Body of pancreas (tissue), 4 donors: ENCODE measurements at regions not wholly inside any gene's neighbourhood (a gene's known extent, or its start where the extent isn't known, plus 50 kb on each side); places are given as distances from the start of the nearest gene placed in this dataset.
"Not testable (repeated sequence)": the region's sequence is repeated elsewhere in the genome, so short reads cannot be mapped to it uniquely, and the experiment has no call there.

Experiments
- ATAC-seq: fragments of 150-250 bp; one replicate; pipeline ENCODE4 v1.9.1; 2016
- DNase-seq, 4 donors: peaks; one replicate each; pipeline ENCODE4 v3.0.0-alpha.2; 2019
- H3K27ac ChIP-seq, 4 donors: fragments of 200-600 bp; sonication (generic); 1 replicate in 3 of 4; 2 replicates in 1 of 4; pipeline versions ENCODE4 v1.5.1 to v1.6.1; 2016 to 2019; ENCODE audit warnings: mild to moderate bottlenecking in 1 of 4, mixed read lengths in 1 of 4, moderate library complexity in 1 of 4
- H3K27me3 ChIP-seq, 2 donors: fragments of 200-600 bp; sonication (generic); one replicate each; pipeline ENCODE4 v1.6.0; 2016; ENCODE audit warnings: mild to moderate bottlenecking in 1 of 2
- H3K36me3 ChIP-seq, 2 donors: fragments of 200-600 bp; sonication (generic); replicated peaks in 1 of 2; 2 replicates each; pipeline ENCODE4 v1.5.1; 2016; ENCODE audit warnings: low read depth in 2 of 2; ENCODE audit not compliant: insufficient read depth in 1 of 2
- H3K4me1 ChIP-seq: fragments of 200-600 bp; sonication (generic); one replicate; pipeline ENCODE4 v1.6.0; 2016
- H3K4me3 ChIP-seq, 2 donors: fragments of 200-600 bp; sonication (generic); 1 replicate in 1 of 2; 2 replicates in 1 of 2; pipeline ENCODE4 v1.5.1; 2016 to 2019
- H3K9me3 ChIP-seq, 3 donors: fragments of 200-600 bp; sonication (generic); 1 replicate in 2 of 3; 2 replicates in 1 of 3; pipeline ENCODE4 v1.5.1; 2016
- CTCF ChIP-seq, 7 experiments: fragments of 450-650 bp in 4 of 7; fragments of 200-600 bp in 3 of 7; sonication (generic) in 3 of 7; IDR thresholded peaks; one replicate each; pipeline ENCODE4 v1.5.1; 2016 to 2019; ENCODE audit warnings: antibody characterized with exemption in 7 of 7
- POLR2A ChIP-seq, 3 donors: fragments of 450-650 bp; IDR thresholded peaks; one replicate each; pipeline ENCODE4 v1.6.1; 2016; ENCODE audit warnings: antibody characterized with exemption in 3 of 3, mild to moderate bottlenecking in 2 of 3
- WGBS, 2 donors: methylation state at CpG; one replicate each; pipeline ENCODE4 v1.1.5; 2017; 5-methylcytosine and 5-hydroxymethylcytosine counted together
- intact Hi-C: fragments of 100-400 bp; cut with DNase I; formaldehyde crosslinking; loops from one replicate; pipeline ENCODE4 v1.15.1; 2023

GRCh38 chrX:153266140-153266539, 55.4 kb downstream of the PNMA6F start:
- DNase-seq, H3K9me3 ChIP-seq, H3K27me3 ChIP-seq, ATAC-seq, intact Hi-C loops, H3K4me1 ChIP-seq, H3K4me3 ChIP-seq, H3K27ac ChIP-seq, H3K36me3 ChIP-seq: not testable (repeated sequence)
- 100% methylated on average over 1 to 3 of the region's 16 CpGs for WGBS, 2 donors

- no CpG with 5 or more reads among the region's 4 CpGs for WGBS, 2 donors
- ATAC-seq: peak; percentile 66
- H3K36me3 ChIP-seq, H3K4me3 ChIP-seq, DNase-seq, H3K9me3 ChIP-seq, H3K4me1 ChIP-seq, H3K27ac ChIP-seq, intact Hi-C loops, H3K27me3 ChIP-seq: not testable (repeated sequence)
These were observed 61.1 kb downstream of the PNMA6F start for GRCh38 chrX:153260468-153260867.

GRCh38 chrX:153253239-153253638, 68.3 kb downstream of the PNMA6F start:
- H3K4me3 ChIP-seq, H3K4me1 ChIP-seq, ATAC-seq, H3K9me3 ChIP-seq, H3K36me3 ChIP-seq, DNase-seq, intact Hi-C loops, H3K27ac ChIP-seq, H3K27me3 ChIP-seq: not testable (repeated sequence)
- no CpG with 5 or more reads among the region's 7 CpGs for WGBS, 2 donors

GRCh38 chrX:153252378-153253129, 69.0 kb downstream of the PNMA6F start:
- intact Hi-C loops, H3K4me1 ChIP-seq, H3K4me3 ChIP-seq, H3K36me3 ChIP-seq, ATAC-seq, H3K27me3 ChIP-seq, DNase-seq, H3K27ac ChIP-seq, H3K9me3 ChIP-seq: not testable (repeated sequence)
- WGBS, 2 donors: no CpG with 5 or more reads among the region's 20 CpGs

- H3K4me3 ChIP-seq, H3K27ac ChIP-seq, H3K4me1 ChIP-seq, H3K27me3 ChIP-seq, intact Hi-C loops, H3K9me3 ChIP-seq, DNase-seq, ATAC-seq, H3K36me3 ChIP-seq: not testable (repeated sequence)
- 73% methylated on average over 3 of the region's 12 CpGs; no CpG with 5 or more reads in 1 of the 2 donors for WGBS, 2 donors
These were observed 69.6 kb downstream of the PNMA6F start for GRCh38 chrX:153251952-153252351.

GRCh38 chrX:153250762-153251161, 70.8 kb downstream of the PNMA6F start:
- H3K9me3 ChIP-seq, ATAC-seq, H3K27me3 ChIP-seq, H3K36me3 ChIP-seq, H3K27ac ChIP-seq, H3K4me1 ChIP-seq, H3K4me3 ChIP-seq, DNase-seq, intact Hi-C loops: not testable (repeated sequence)
- 50 to 100% methylated on average over 1 of the region's 1 CpG for WGBS, 2 donors

- Histone ChIP-seq H3K9me3 (no peaks in the 10 kb centered on the region), H3K4me1 (no peaks in the 10 kb centered on the region), H3K27me3 (no peaks in the 10 kb centered on the region), H3K36me3 (no peaks in the 10 kb centered on the region), H3K27ac (no peak overlapping the region), H3K4me3 (no peak overlapping the region)
- intact Hi-C loops: no loop called here
- TF ChIP-seq CTCF (IDR thresholded peaks at IDR 0.05) (no peak), POLR2A (IDR thresholded peaks at IDR 0.05) (no peak)
- DNase-seq (no peak), ATAC-seq (no peak)
- WGBS, 2 donors: 25 to 51% methylated on average over 4 of the region's 4 CpGs
These were observed 66.2 kb downstream of the MAGEA1 start for GRCh38 chrX:153245288-153245731.

GRCh38 chrX:153244767-153245166, 65.7 kb downstream of the MAGEA1 start:
- no peak overlapping the region for H3K4me3 ChIP-seq

More at GRCh38 chrX:153244767-153245166, 65.7 kb downstream of the MAGEA1 start:
- Histone ChIP-seq H3K27me3 (no peaks in the 10 kb centered on the region), H3K4me1 (no peaks in the 10 kb centered on the region), H3K9me3 (no peaks in the 10 kb centered on the region), H3K27ac (no peak overlapping the region), H3K36me3 (no peaks in the 10 kb centered on the region)
- DNase-seq: no peak
- TF ChIP-seq POLR2A (IDR thresholded peaks at IDR 0.05) (no peak), CTCF (IDR thresholded peaks at IDR 0.05) (no peak)
- WGBS, 2 donors: 51 to 58% methylated on average over 5 of the region's 5 CpGs
- ATAC-seq: no peak
- intact Hi-C loops: no loop called here
